ENCODE measurements at regions not wholly inside any gene's neighbourhood (a gene's known extent, or its start where the extent isn't known, plus 50 kb on each side); places are given as distances from the start of the nearest gene placed in this dataset.

DNA sequence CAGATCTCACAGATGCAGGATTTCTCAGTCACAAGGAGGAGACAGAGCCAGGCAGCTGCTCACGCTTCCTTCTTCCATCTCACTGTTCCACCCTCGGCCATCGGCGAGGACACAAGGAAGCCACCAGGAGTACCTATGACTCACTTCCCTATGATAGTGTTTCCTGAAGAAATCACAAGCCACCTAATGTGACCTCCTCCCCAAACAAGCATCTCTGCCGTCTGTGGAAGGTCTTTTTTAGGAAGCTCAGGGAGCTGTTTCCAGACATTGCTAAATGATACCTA is 672.7 kb downstream of the TBC1D22A start:
- TF ChIP-seq ELF3 (CRISPR knock-in tag; IDR thresholded peaks at IDR 0.05) (no peak), MAZ (IDR thresholded peaks at IDR 0.05; ENCODE audit: borderline replicate concordance, low read depth, low read length) (no peak), MAZ (CRISPR knock-in tag; IDR thresholded peaks at IDR 0.05; ENCODE audit: low read depth) (no peak), MEIS2 (CRISPR knock-in tag; IDR thresholded peaks at IDR 0.05) (no peak)
- TF ChIP-seq, protein P1, sequence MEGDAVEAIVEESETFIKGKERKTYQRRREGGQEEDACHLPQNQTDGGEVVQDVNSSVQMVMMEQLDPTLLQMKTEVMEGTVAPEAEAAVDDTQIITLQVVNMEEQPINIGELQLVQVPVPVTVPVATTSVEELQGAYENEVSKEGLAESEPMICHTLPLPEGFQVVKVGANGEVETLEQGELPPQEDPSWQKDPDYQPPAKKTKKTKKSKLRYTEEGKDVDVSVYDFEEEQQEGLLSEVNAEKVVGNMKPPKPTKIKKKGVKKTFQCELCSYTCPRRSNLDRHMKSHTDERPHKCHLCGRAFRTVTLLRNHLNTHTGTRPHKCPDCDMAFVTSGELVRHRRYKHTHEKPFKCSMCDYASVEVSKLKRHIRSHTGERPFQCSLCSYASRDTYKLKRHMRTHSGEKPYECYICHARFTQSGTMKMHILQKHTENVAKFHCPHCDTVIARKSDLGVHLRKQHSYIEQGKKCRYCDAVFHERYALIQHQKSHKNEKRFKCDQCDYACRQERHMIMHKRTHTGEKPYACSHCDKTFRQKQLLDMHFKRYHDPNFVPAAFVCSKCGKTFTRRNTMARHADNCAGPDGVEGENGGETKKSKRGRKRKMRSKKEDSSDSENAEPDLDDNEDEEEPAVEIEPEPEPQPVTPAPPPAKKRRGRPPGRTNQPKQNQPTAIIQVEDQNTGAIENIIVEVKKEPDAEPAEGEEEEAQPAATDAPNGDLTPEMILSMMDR (CRISPR knock-in tag; IDR thresholded peaks at IDR 0.05): no peak

All from HepG2 (cell line).